ENCODE measurements at regions not wholly inside any gene's neighbourhood (a gene's known extent, or its start where the extent isn't known, plus 50 kb on each side); places are given as distances from the start of the nearest gene placed in this dataset.
"Not testable (repeated sequence)": the region's sequence is repeated elsewhere in the genome, so short reads cannot be mapped to it uniquely, and the experiment has no call there.

GRCh38 chrY:7792431-7792830, 880.9 kb upstream of the AMELY start:
- H3K27ac Mint-ChIP-seq = no peak overlapping the region
- intact Hi-C loops (cut with micrococcal nuclease) = no loop called here
- H3K27me3 ChIP-seq (ENCODE audit: insufficient read depth, low read length) = no peaks in the 10 kb centered on the region
- H3K9me3 ChIP-seq (ENCODE audit: control insufficient read depth in 1 of 2, low read length in 2 of 2) = no peaks in the 10 kb centered on the region
- no peaks in the 10 kb centered on the region for H3K4me1 ChIP-seq (ENCODE audit: insufficient read depth, low read length)
- no peaks in the 10 kb centered on the region for H3K36me3 ChIP-seq (ENCODE audit: insufficient read depth, low read length)
- CTCF ChIA-PET (ENCODE audit: partially characterized antibody) = no interaction called here
- no peak overlapping the region for H3K4me3 ChIP-seq (ENCODE audit: low read length in 2 of 2)
- no peak overlapping the region for H3K4me3 Mint-ChIP-seq
- DNase-seq = no peak
- H3K27ac ChIP-seq (ENCODE audit: low read depth, low read length) = no peak overlapping the region
- H3K27me3 Mint-ChIP-seq = peaks cover 0 to 2% of the 10 kb centered on the region in 2 donors
- no peaks in the 10 kb centered on the region for H3K4me1 Mint-ChIP-seq
- H3K9me3 Mint-ChIP-seq = no peaks in the 10 kb centered on the region
- H3K36me3 Mint-ChIP-seq = no peaks in the 10 kb centered on the region
- POLR2A ChIA-PET (ENCODE audit: partially characterized antibody) = no interaction called here

- Mint-ChIP-seq H3K4me1 (no peaks in the 10 kb centered on the region), H3K36me3 (no peaks in the 10 kb centered on the region), H3K9me3 (no peaks in the 10 kb centered on the region), H3K27ac (no peak overlapping the region), H3K4me3 (no peak overlapping the region), H3K27me3 (no peaks in the 10 kb centered on the region)
- Histone ChIP-seq H3K9me3 (ENCODE audit: control insufficient read depth in 1 of 2, low read length in 2 of 2) (no peaks in the 10 kb centered on the region), H3K36me3 (ENCODE audit: insufficient read depth, low read length) (no peaks in the 10 kb centered on the region), H3K4me1 (ENCODE audit: insufficient read depth, low read length) (no peaks in the 10 kb centered on the region), H3K27ac (ENCODE audit: low read depth, low read length) (no peak overlapping the region), H3K4me3 (ENCODE audit: low read length in 2 of 2) (no peak overlapping the region), H3K27me3 (ENCODE audit: insufficient read depth, low read length) (no peaks in the 10 kb centered on the region)
- POLR2A ChIA-PET (ENCODE audit: partially characterized antibody) = no interaction called here
- CTCF ChIA-PET (ENCODE audit: partially characterized antibody) = no interaction called here
- no peak for DNase-seq
- intact Hi-C loops (cut with micrococcal nuclease) = no loop called here
Observed at GRCh38 chrY:7781501-7781900, 869.9 kb upstream of the AMELY start.

- CTCF ChIA-PET (ENCODE audit: partially characterized antibody); H3K9me3 Mint-ChIP-seq; H3K27me3 ChIP-seq (ENCODE audit: insufficient read depth, low read length); DNase-seq; H3K27ac ChIP-seq (ENCODE audit: low read depth, low read length); H3K36me3 Mint-ChIP-seq; H3K4me3 Mint-ChIP-seq; H3K36me3 ChIP-seq (ENCODE audit: insufficient read depth, low read length); H3K27me3 Mint-ChIP-seq; H3K4me1 ChIP-seq (ENCODE audit: insufficient read depth, low read length); H3K4me1 Mint-ChIP-seq; POLR2A ChIA-PET (ENCODE audit: partially characterized antibody); H3K27ac Mint-ChIP-seq; H3K9me3 ChIP-seq (ENCODE audit: control insufficient read depth in 1 of 2, low read length in 2 of 2); intact Hi-C loops (cut with micrococcal nuclease); H3K4me3 ChIP-seq (ENCODE audit: low read length in 2 of 2): not testable (repeated sequence)
Observed at GRCh38 chrY:7775436-7775835, 863.9 kb upstream of the AMELY start.

DNA sequence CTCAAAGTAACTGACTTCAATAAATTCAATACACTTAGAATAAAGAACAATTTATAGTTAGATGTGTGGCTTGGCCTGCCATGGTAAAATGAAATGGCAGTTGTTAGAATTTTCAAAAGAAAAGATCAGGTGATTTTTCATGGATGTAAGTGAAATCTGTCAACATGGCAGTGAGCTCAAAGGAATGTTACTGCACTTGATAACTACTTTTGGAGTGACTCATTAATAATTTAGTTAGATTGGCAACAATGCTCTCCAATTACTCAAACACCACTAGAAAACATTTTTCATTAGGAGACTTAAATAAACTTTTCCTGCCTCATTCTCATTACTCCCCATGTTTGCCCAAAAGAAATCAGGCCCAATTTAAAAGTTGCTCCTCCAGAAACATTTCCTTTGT, 860.2 kb upstream of the AMELY start:
- Mint-ChIP-seq H3K27ac (no peak overlapping the region), H3K4me3 (no peak overlapping the region), H3K27me3 (no peaks in the 10 kb centered on the region), H3K4me1 (no peaks in the 10 kb centered on the region), H3K9me3 (no peaks in the 10 kb centered on the region), H3K36me3 (no peaks in the 10 kb centered on the region)
- no peak for DNase-seq
- H3K27ac ChIP-seq (ENCODE audit: low read depth, low read length) = no peak overlapping the region
- ChIA-PET CTCF (ENCODE audit: partially characterized antibody) (no interaction called here), POLR2A (ENCODE audit: partially characterized antibody) (no interaction called here)
- H3K27me3 ChIP-seq (ENCODE audit: insufficient read depth, low read length) = no peaks in the 10 kb centered on the region
- no peaks in the 10 kb centered on the region for H3K9me3 ChIP-seq (ENCODE audit: control insufficient read depth in 1 of 2, low read length in 2 of 2)
- intact Hi-C loops (cut with micrococcal nuclease) = no loop called here
- no peaks in the 10 kb centered on the region for H3K36me3 ChIP-seq (ENCODE audit: insufficient read depth, low read length)
- no peak overlapping the region for H3K4me3 ChIP-seq (ENCODE audit: low read length in 2 of 2)
- H3K4me1 ChIP-seq (ENCODE audit: insufficient read depth, low read length) = no peaks in the 10 kb centered on the region

DNA sequence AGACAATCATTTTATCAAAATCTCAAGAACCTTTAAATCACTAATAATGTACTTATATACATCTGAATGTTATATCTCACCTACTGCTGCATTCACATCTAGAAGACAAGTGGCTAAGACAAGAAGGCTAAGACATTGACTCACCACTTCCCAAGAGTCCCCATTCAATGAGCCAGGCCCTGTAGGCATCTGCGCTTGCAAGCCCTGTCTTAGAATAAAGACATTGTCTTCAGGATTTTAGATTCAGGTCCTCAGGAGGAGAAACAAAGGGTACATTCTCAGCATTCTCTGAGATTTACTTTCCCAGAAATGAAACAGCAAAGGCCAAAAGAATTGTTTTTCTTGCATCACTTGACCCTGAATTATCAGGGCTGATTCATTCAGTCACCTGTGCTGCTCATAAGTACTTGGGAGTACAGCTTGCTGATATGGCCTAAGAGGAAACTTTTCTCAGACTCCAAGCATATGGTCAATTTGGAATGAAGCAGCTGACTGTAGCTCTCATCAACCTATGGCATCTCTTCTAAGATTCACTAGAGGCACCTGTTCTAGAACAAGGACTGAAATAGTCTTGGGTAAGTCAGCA, 858.3 kb upstream of the AMELY start:
- Mint-ChIP-seq H3K36me3 (no peaks in the 10 kb centered on the region), H3K9me3 (no peaks in the 10 kb centered on the region), H3K4me1 (no peaks in the 10 kb centered on the region), H3K27ac (no peak overlapping the region), H3K27me3 (no peaks in the 10 kb centered on the region), H3K4me3 (no peak overlapping the region)
- CTCF ChIA-PET (ENCODE audit: partially characterized antibody) = no interaction called here
- no peaks in the 10 kb centered on the region for H3K36me3 ChIP-seq (ENCODE audit: insufficient read depth, low read length)
- no peaks in the 10 kb centered on the region for H3K27me3 ChIP-seq (ENCODE audit: insufficient read depth, low read length)
- POLR2A ChIA-PET (ENCODE audit: partially characterized antibody) = no interaction called here
- intact Hi-C loops (cut with micrococcal nuclease) = no loop called here
- H3K4me1 ChIP-seq (ENCODE audit: insufficient read depth, low read length) = no peaks in the 10 kb centered on the region
- no peak overlapping the region for H3K27ac ChIP-seq (ENCODE audit: low read depth, low read length)
- no peak for DNase-seq
- no peak overlapping the region for H3K4me3 ChIP-seq (ENCODE audit: low read length in 2 of 2)
- no peaks in the 10 kb centered on the region for H3K9me3 ChIP-seq (ENCODE audit: control insufficient read depth in 1 of 2, low read length in 2 of 2)

- no peaks in the 10 kb centered on the region for H3K4me1 Mint-ChIP-seq
- H3K36me3 Mint-ChIP-seq = no peaks in the 10 kb centered on the region
- DNase-seq = no peak
- POLR2A ChIA-PET (ENCODE audit: partially characterized antibody) = no interaction called here
- Histone ChIP-seq H3K36me3 (ENCODE audit: insufficient read depth, low read length) (no peaks in the 10 kb centered on the region), H3K27ac (ENCODE audit: low read depth, low read length) (no peak overlapping the region), H3K4me1 (ENCODE audit: insufficient read depth, low read length) (no peaks in the 10 kb centered on the region), H3K4me3 (ENCODE audit: low read length in 2 of 2) (no peak overlapping the region), H3K9me3 (ENCODE audit: control insufficient read depth in 1 of 2, low read length in 2 of 2) (no peaks in the 10 kb centered on the region), H3K27me3 (ENCODE audit: insufficient read depth, low read length) (no peaks in the 10 kb centered on the region)
- CTCF ChIA-PET (ENCODE audit: partially characterized antibody) = no interaction called here
- no peak overlapping the region for H3K4me3 Mint-ChIP-seq
- no peaks in the 10 kb centered on the region for H3K9me3 Mint-ChIP-seq
- H3K27ac Mint-ChIP-seq = no peak overlapping the region
- intact Hi-C loops (cut with micrococcal nuclease) = no loop called here
- no peaks in the 10 kb centered on the region for H3K27me3 Mint-ChIP-seq
Observed at GRCh38 chrY:7768901-7769300, 857.3 kb upstream of the AMELY start.

DNA sequence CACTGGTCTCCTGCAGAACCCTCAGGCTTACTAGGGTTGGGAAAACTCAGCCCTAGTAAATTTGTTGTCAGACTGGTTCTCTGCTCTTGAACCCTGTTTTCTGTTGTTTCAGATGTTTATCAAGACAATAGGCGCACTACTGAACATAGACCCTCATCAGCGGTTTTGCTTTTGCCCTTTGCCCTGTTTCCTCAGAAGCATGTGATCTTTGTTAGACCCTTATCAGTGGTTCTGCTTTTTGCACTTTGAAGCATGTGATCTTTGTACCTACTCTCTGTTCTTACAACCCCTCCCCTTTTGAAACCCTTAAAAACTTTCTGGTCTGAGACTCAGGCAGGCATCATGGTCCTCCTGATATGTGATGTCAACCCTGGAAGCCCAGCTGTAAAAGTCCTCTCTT, 842.2 kb upstream of the AMELY start:
- H3K27ac ChIP-seq (ENCODE audit: low read depth, low read length) = no peak overlapping the region
- H3K27ac Mint-ChIP-seq = no peak overlapping the region
- H3K9me3 Mint-ChIP-seq = no peaks in the 10 kb centered on the region
- H3K4me1 Mint-ChIP-seq = no peaks in the 10 kb centered on the region
- intact Hi-C loops (cut with micrococcal nuclease) = no loop called here
- peaks cover 1 to 3% of the 10 kb centered on the region in 2 donors for H3K27me3 Mint-ChIP-seq
- ChIA-PET POLR2A (ENCODE audit: partially characterized antibody) (no interaction called here), CTCF (ENCODE audit: partially characterized antibody) (no interaction called here)
- no peaks in the 10 kb centered on the region for H3K36me3 Mint-ChIP-seq
- H3K4me1 ChIP-seq (ENCODE audit: insufficient read depth, low read length) = no peaks in the 10 kb centered on the region
- no peak overlapping the region for H3K4me3 Mint-ChIP-seq
- H3K9me3 ChIP-seq (ENCODE audit: control insufficient read depth in 1 of 2, low read length in 2 of 2) = no peaks in the 10 kb centered on the region
- H3K4me3 ChIP-seq (ENCODE audit: low read length in 2 of 2) = no peak overlapping the region
- no peaks in the 10 kb centered on the region for H3K36me3 ChIP-seq (ENCODE audit: insufficient read depth, low read length)
- no peaks in the 10 kb centered on the region for H3K27me3 ChIP-seq (ENCODE audit: insufficient read depth, low read length)
- DNase-seq = no peak

GRCh38 chrY:7746781-7747180, 835.2 kb upstream of the AMELY start:
- Histone ChIP-seq H3K27ac (ENCODE audit: low read depth, low read length) (no peak overlapping the region), H3K9me3 (ENCODE audit: control insufficient read depth in 1 of 2, low read length in 2 of 2) (no peaks in the 10 kb centered on the region), H3K27me3 (ENCODE audit: insufficient read depth, low read length) (no peaks in the 10 kb centered on the region), H3K36me3 (ENCODE audit: insufficient read depth, low read length) (no peaks in the 10 kb centered on the region), H3K4me3 (ENCODE audit: low read length in 2 of 2) (no peak overlapping the region), H3K4me1 (ENCODE audit: insufficient read depth, low read length) (no peaks in the 10 kb centered on the region)
- ChIA-PET POLR2A (ENCODE audit: partially characterized antibody) (no interaction called here), CTCF (ENCODE audit: partially characterized antibody) (no interaction called here)
- no peaks in the 10 kb centered on the region for H3K9me3 Mint-ChIP-seq
- no peaks in the 10 kb centered on the region for H3K4me1 Mint-ChIP-seq
- H3K36me3 Mint-ChIP-seq = no peaks in the 10 kb centered on the region
- no peak overlapping the region for H3K4me3 Mint-ChIP-seq
- DNase-seq = no peak
- H3K27ac Mint-ChIP-seq = no peak overlapping the region
- intact Hi-C loops (cut with micrococcal nuclease) = no loop called here
- H3K27me3 Mint-ChIP-seq = peaks cover 6% of the 10 kb centered on the region in 2 donors
